ENCODE measurements at regions not wholly inside any gene's neighbourhood (a gene's known extent, or its start where the extent isn't known, plus 50 kb on each side); places are given as distances from the start of the nearest gene placed in this dataset.
"Not testable (repeated sequence)": the region's sequence is repeated elsewhere in the genome, so short reads cannot be mapped to it uniquely, and the experiment has no call there.

DNA sequence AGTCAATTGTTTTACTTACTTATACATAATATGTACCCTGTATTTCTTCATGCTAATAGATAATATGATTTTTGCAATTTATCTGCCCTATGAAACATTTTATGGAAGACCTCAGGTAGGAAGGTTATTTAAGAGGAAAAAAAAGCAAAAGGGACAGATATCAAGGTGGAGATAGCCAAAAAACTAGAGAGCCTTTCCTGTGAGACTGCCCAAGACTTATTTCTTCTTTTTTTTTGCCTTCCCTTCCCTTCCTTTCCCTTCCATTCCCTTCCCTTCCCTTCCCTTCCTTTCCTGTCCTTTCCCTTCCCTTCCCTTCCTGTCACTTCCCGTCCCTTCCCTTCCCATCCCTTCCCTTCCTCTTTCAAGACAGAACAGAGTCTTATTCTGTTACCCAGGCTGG lies 80.6 kb upstream of the HMCN1 start:
- H3K27ac ChIP-seq: no peak overlapping the region
- no peak for TF ChIP-seq ZFX (IDR thresholded peaks at IDR 0.05)
- TF ChIP-seq, protein P1, sequence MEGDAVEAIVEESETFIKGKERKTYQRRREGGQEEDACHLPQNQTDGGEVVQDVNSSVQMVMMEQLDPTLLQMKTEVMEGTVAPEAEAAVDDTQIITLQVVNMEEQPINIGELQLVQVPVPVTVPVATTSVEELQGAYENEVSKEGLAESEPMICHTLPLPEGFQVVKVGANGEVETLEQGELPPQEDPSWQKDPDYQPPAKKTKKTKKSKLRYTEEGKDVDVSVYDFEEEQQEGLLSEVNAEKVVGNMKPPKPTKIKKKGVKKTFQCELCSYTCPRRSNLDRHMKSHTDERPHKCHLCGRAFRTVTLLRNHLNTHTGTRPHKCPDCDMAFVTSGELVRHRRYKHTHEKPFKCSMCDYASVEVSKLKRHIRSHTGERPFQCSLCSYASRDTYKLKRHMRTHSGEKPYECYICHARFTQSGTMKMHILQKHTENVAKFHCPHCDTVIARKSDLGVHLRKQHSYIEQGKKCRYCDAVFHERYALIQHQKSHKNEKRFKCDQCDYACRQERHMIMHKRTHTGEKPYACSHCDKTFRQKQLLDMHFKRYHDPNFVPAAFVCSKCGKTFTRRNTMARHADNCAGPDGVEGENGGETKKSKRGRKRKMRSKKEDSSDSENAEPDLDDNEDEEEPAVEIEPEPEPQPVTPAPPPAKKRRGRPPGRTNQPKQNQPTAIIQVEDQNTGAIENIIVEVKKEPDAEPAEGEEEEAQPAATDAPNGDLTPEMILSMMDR (conservative IDR thresholded peaks at IDR 0.05): no peak

DNA sequence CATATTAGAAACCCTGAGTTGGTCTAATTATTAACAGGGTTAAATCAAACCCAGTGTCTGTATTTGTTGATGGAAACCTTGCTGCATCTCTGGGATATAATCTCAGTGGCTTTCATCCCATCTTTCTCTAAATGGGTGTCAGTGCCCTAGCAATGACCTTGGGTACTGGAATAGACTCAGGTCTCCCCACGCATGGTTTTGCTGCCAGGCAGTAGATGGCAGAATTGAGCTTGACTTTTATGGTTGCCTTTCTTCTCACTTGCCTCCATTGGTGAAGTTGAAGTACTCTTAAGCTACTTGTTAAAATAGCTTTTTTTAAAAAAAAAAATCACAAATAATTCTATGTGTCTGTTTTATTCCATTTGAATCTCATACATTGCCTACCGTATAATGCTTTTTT lies 81.8 kb upstream of the HMCN1 start:
- H3K27ac ChIP-seq: no peak overlapping the region
- no peak for TF ChIP-seq ZFX (IDR thresholded peaks at IDR 0.05)
- TF ChIP-seq, protein P1 (conservative IDR thresholded peaks at IDR 0.05): peak; percentile 42

DNA sequence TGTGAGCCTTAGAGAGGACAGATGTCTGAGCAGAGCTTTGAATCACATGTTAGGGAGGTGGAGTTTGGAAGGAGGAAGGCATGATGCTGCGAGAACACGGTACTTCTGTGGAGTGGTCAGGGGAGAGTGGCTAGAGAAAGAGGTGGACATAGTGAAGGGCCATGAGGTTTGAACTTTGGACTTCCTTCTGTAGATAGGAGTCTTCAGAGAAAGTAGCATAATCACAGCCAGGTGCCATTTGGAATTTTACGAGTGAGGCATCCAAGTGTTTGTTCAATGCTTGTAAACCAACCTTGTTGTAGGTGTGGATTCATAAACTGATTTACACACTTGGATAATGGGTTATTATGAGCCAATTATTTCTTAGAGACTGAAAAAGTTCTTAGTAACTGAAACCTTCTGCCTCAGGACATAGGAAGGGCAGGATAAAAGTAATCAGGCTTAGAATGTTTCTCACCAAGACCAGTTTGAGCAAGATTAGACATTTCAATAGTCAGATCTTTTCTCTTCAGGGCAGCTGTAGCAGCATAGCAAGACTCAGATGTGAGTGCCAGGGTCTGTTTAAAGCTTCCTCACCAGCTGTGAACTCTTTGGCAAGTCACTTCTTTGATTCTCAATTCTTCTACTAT lies 83.5 kb upstream of the HMCN1 start:
- no peak for TF ChIP-seq ZFX (IDR thresholded peaks at IDR 0.05)
- TF ChIP-seq, protein P1 (conservative IDR thresholded peaks at IDR 0.05): no peak
- no peak overlapping the region for H3K27ac ChIP-seq

DNA sequence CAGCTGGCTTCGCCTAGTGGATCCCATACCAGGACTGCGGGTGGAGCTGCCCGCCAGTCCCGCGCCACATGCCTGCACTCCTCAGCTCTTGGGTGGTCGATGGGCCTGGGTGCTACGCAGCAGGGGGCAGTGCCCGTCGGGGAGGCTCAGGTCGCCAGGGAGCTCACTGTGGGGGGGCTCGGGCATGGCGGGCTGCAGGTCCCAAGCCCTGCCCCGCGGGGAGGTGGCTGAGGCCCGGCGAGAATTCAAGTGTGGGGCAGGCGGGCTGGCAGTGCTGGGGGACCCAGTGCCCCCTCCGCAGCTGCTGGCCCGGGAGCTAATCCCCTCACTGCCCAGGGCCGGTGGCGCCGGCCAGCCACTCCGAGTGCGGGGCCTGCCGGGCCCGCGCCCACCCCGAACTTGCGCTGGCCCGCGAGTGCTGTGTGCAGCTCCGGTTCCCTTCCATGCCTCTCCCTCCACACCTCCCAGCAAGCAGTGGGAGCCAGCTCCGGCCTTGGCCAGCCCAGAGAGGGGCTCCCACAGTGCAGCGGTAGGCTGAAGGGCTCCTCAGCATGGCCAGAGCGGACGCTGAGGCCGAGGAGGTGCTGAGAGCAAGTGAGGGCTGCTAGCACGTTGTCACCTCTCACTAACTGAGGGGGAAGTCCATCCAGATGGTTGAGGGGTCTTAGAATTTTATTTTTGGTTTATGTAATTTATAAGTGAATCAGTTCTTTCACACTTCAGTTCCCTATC lies 85.2 kb upstream of the HMCN1 start:
- TF ChIP-seq, protein P1 (conservative IDR thresholded peaks at IDR 0.05): no peak
- TF ChIP-seq ZFX (IDR thresholded peaks at IDR 0.05): no peak

DNA sequence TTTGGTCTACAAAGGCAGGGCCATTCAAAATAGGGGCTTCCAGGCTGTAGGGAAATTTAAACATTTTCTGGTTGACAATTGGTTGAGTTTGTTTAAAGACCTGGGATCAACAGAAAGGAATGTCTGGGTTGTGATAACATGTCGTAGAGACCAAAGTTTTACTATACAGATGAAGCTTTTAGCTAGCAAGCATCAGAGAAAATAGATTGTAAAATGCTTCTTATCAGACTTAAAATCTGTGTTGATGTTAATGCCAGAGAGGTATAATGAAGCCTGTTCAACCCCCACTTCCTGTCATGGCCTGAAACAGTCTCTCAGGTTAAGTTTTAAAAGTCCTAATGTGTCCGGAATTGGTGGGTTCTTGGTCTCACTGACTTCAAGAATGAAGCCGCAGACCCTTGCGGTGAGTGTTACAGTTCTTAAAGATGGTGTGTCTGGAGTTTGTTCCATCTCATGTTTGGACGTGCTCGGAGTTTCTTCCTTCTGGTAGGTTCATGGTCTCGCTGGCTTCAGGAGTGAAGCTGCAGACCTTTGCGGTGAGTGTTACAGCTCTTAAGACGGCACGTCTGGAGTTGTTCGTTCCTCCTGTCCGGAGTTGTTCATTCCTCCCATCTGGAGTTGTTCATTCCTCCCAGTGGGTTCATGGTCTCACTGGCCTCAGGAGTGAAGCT lies 86.5 kb upstream of the HMCN1 start:
- not testable (repeated sequence) for H3K27ac ChIP-seq

More for the DNA sequence above, 85.2 kb upstream of the HMCN1 start:
- no peak overlapping the region for H3K27ac ChIP-seq

DNA sequence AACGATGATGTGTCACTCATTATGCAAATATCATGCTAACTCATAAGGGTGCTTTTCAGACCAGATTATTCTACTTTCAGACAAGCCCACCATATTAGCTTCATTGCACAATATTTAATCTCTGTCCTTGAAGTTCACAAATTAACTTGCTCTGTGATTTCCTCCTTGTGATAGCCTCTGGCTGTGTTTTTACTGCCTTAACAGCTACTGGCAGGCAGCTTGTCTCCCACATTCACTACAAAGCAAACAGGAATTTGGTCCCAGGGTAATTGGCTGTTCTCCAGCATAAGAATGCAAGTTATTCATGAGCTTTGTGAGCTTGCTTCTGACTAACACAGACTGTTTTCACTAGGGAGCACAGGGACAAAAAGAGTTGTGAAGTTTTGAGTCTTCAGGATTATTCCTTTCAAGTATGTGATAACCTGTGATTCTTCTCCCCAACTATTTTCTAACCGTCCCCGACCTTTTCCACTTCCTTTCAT lies 87.9 kb upstream of the HMCN1 start:
- no peak overlapping the region for H3K27ac ChIP-seq
- TF ChIP-seq, protein P1 (conservative IDR thresholded peaks at IDR 0.05): no peak
- no peak for TF ChIP-seq ZFX (IDR thresholded peaks at IDR 0.05)

DNA sequence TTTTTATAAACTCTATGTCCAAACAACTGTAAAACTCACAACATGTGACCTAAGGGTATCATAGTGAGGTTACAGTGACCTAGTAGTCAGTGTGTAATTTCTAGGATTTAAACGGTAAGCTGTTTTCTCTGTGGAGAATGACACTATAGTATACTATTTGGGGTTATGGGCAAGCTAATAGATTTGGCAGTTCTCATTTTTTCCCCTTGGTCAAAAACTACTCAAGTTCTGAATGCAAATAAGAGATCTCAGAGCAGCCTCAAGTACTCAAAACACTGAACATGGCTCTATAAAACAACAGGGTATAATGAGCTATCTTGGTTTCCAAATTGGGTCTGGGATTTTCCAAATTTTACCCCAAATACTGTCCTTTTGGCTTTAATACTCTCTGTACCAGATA lies 88.5 kb upstream of the HMCN1 start:
- no peak overlapping the region for H3K27ac ChIP-seq
- TF ChIP-seq, protein P1 (conservative IDR thresholded peaks at IDR 0.05): no peak
- TF ChIP-seq ZFX (IDR thresholded peaks at IDR 0.05): no peak

Measured in C4-2B (cell line).